Stimulated activated CD8-positive, alpha-beta memory T cell treated with anti-CD3 and anti-CD28 coated beads, Interleukin-2, amount 100 ng/mL, for 1 hour (primary cell): ENCODE measurements at regions not wholly inside any gene's neighbourhood (a gene's known extent, or its start where the extent isn't known, plus 50 kb on each side); places are given as distances from the start of the nearest gene placed in this dataset.
"Not testable (repeated sequence)": the region's sequence is repeated elsewhere in the genome, so short reads cannot be mapped to it uniquely, and the experiment has no call there.

ENCODE experiments used
- DNase-seq, 2 donors: peaks; one replicate each; pipeline ENCODE4 v3.0.0-alpha.2; 2020; ENCODE audit warnings: low read depth in 2 of 2

DNA sequence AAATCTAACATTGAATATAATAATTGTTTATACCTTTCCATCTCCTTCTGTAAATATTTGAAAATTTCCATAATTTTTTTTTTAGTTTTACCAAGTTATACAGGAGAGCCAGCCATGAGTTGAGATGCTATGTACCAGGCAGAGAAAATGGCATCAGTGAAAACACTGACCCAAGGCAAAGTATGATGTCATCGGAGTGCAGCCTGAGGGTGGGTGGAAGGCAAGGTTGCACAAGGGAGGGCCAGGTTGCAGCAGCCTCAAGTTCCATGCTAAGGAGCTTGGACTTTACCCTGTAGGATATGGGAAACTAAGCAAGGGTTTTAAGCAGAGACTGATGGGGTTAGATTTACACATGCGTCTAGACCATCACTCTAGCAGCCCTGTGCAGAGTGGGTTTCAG lies 441.1 kb downstream of the BCAT1 start:
- DNase-seq = no peak

DNA sequence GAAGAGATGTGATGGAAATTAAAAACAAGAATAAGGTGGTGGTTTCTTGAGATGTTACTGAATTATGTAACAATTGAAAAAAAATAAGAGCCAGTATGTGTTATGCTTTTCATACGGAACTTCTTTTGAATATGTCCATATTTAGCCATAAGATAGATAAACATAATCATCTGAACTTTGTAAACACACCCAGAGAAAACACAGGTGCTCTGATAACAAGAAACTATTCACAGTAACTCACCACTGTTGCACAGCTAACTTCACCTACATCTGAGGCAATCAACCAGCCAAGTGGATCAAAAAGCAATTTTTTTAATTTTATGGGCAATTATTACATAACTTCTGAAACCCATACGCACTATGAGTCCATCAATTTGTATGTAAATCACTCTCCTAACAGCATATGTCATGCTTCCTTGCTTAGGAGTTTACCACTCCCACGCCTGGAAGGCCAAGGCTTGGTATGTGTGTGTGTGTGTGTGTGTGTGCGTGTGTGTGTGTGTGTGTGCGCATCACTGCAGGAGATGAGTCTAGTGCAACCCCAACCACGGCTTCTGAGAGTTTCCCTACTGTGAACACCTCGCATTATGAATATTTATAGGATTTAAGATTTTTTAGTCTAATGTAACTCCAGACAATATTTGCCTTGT lies 443.4 kb downstream of the BCAT1 start:
- no peak for DNase-seq

DNA sequence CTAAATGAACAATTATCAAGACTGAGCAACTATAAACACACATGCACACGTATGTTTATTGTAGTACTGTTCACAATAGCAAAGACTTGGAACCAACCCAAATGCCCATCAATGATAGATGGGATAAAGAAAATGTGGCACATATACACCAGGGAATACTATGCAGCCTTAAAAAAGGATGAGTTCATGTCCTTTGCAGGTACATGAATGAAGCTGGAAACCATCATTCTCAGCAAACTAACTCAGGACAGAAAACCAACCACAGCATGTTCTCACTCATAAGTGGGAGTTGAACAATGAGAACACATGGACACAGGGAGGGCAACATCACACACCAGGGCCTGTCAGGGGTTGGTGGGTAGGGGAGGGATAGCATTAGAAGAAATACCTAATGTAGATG lies 445.4 kb downstream of the BCAT1 start:
- not testable (repeated sequence) for DNase-seq

DNA sequence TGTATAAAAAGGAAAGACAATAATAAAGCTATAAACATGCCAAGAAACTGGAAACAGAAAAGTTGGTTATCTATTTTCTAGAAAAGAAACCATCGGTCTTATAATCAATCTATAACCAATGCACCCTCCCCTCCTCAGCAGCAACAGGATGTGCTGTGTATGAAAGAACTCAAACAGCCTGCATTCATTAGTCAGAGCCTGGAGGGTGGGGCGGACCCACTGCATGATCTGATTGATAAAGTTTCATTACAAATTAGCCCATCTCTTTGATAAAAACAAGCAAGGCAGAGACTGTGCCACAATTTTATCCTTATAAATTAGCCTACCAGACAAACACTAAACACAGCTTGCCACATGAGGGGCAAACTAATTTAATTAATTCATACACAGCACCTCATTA lies 448.1 kb downstream of the BCAT1 start:
- no peak for DNase-seq

DNA sequence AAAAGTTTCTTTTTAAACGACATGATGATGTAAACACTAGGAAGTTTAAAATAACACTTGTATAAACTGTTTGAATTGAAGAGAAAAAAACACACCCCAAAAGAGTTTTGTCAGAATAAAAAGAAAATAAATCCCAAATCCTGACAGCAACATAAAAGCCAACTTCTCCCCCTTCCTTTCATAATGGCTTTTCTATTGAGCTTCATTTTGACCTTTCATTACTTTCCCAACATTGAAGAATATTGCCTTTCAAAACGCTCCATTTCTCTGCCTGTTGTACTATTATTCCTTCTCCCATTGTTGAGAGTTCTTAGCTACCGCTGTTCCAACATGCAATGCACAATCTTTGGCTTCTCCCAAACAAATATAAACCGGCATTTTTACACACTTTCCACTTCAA lies 448.5 kb downstream of the BCAT1 start:
- DNase-seq = no peak

DNA sequence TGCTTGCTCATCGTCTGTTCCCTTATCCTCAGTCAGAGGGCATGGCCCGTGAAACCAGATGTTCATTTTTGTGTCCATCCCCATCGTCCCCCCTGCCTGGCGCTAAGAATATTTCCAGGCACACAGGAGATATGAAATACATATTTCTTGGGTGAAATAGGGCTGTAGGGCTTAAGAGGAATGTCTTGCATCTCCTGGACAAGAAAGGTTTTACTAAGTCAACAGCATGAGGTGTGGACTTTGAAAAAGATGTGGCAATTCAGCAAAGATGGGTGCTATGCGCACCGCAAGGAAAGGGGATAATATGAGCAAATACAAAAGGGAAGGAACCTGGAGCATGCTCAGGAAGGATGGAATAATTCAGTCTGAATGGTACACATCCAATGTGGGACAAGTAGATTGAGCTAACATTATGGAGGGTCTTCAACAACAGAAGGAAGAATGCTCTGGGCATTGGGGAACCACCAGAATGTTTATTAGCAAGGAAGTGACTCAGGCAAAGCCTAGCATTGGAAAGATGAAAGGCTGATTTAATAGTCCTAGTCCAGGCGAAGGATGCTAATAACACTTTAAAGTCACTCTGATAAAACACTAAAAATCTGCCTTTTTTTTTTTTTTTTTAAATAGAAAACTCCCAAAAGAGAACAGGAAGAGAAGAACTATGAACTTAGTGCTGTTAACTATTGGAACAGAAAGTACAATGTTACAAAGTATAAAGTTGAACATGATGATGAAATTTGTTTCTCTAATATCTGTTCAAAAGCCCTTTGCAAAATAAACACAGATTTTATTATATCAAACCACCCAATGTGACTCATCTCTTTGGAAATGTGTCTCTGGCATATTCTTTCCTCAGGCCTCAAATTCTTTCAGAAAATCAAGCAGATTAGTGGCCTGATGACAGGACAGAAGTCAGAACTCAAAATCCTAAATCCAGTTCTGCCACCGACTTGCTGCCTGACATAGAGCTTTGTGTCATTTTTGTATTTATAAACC lies 449.5 kb downstream of the BCAT1 start:
- no peak for DNase-seq

DNA sequence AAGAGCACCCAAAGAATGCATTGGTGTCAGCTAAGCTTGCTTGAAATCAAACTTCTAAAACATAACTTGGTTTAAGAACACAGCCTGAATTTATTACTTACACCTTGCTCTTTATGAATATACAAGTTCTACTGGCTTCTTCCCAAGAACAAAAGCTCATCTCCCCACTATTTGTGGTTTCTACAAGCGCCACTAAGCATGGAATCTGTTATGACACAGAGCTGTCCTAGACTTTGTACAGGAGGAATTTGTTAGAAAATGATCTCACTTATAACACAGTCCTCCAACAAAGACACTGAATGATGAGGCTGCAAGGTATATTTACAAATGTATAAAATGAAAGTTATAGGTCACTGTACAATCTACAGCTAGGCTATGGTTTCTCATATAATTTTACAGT lies 452.1 kb downstream of the BCAT1 start:
- no peak for DNase-seq

- no peak for DNase-seq
Measured at GRCh38 chr12:24494401-24494800, 454.5 kb downstream of the BCAT1 start.

- DNase-seq = no peak
Measured at GRCh38 chr12:24491968-24492367, 456.9 kb downstream of the BCAT1 start.

GRCh38 chr12:24489939-24490338 lies 459.0 kb downstream of the BCAT1 start:
- DNase-seq = no peak

- DNase-seq = no peak
Measured at GRCh38 chr12:24488906-24489619, 459.8 kb downstream of the BCAT1 start.

DNA sequence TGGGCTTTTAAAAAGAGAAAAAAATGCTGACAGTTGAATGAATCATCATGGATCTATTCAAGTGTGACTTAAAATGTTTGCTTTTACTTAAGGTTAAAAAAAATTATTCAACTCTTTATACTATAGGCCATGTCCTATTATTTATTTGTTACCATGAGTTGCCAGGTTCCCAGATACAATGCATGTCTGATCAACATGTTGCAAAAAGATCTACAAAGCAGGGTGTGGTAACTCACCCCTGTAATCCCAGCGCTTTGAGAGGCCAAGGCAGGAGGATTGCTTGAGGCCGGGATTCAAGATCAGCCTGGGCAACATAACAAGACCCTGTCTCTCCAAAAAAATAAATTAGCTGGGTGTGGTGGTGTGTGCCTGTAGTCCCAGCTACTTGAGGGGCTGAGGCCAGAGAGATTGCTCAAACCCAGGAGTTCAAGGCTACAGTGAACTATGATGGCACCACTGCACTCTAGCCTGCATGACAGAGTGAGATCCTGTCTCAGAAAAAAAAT lies 460.8 kb downstream of the BCAT1 start:
- no peak for DNase-seq

DNA sequence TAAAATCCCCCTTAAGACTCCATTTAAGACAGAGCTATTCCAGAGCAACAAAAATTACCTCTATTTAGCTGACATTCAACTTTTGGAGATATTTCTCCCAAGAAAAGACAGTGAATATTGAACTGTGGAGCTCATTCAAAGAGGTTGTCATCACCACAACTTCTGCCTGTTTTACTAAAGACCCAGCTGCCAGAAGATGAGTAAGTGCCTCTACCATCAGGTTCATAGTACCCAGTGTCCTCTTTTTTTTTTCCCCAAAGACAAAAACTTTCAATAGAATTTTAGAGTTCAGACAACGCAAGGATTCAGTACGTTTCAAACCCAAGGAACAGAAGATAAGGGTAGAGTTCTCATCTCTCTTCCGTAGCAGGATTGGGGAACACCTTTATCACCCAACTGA lies 461.3 kb downstream of the BCAT1 start:
- no peak for DNase-seq

DNA sequence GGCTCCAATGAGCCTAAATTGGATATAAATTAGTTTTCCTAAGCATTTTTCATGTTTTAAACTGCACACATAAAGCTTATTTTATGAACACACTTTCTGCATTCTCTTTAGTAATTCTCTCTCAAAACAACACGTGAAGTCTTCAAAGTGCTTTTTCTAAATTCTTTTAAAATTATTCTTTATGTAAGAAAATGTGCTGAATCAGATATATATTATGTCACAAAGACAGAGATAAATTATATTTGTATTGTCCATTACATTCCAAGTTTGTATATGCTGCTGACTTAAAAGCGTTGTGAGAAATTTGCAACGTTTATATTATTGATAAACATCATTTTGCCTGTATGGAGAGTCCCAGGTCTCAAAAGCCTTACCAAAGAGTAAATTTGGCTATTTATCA lies 465.2 kb downstream of the BCAT1 start:
- DNase-seq = no peak

DNA sequence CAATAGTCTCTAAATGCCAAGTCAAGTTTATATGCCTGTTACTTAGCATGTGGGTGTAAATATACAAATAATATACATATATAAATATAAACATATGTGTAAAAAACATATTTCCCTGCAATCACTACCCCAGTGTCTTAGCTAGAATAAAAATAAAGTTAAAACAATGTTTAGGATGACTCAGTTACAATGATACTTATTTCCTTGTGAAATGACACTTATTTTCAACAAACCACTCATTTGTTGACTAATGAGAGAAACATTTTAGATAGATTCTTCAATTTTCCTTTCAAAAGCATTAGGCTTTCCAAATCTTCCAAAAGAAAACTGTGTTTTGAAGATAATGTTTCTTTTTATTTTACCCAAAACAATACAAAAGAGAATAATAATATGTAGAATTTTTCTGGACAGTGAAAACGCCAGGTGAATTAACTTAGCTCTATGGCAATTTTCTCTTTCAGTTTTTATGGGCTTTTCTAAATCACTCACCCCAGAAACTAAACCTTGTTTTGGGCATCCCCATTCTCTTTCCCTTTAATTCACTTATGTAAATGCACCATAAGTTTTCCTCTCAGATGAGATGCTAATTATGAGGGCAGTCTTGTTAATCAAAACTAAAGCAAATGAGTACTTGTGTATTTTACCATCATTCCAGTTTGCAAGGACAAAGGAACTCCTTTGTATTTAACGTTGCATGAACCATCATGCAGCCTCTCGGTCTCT lies 465.9 kb downstream of the BCAT1 start:
- DNase-seq = no peak

DNA sequence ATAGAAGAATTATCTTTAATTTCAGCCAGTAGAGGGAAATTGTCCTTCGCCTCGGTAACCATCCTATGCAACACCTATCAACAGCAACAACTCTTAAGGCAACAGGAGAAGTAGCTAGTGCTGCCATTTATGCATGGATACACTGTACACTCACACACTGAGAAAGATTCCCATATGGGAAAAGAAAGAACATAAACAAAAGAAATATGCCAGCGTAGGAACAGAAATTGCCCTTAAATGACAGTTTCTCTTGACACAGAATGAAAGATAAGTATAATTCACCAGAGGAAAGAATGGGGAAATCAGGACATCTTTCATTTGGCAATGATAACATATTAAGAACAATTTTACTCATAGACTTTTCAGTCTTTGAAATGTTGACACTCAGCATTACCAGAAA lies 466.9 kb downstream of the BCAT1 start:
- no peak for DNase-seq

DNA sequence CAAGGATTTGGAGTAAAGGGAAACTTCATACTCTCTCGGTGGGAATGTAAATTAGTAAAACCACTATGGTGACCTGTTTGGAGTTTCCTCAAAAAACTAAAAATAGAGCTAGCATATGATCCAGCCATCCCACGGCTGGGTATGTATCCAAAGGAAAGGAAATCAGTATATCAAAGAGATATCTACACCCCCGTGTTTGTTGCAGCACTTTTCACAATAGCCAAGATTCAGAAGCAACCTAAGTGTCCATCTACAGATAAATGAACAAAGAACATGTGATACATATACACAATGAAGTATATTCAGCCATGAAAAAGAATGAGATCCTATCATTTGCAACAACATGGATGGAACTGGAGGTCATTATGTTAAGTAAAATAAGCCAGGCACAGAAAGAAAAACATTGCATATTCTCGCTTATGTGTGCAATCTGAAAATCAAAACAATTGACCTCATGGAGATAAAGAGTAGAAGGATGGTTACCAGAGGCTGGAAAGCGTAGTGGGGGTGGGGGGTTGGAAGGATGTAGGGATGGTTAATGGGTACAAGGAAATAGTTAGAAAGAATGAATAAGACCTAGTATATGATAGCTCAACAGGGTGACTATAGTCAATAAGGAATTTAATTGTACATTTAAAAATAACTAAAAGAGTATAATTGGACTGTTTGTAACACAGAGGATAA lies 468.0 kb downstream of the BCAT1 start:
- no peak for DNase-seq

DNA sequence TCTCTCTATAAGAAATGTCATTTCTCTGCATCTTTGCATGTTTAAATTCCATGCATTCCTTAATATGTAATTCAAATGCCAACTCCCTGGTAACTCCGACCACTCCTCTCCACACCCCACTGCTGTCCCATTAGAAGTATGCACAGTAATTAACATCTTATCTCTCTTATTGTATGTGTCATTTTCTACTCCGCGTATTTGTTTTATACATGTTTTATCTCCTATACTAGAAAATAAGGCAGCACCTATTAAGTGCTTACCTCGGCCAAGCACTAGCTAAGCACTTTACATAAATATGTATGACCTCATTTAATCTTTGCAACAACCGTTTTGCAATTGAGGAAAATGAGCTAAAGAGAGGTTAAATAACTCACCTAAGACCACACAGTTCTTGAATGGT lies 469.8 kb downstream of the BCAT1 start:
- no peak for DNase-seq

GRCh38 chr12:24478254-24478653 lies 470.6 kb downstream of the BCAT1 start:
- no peak for DNase-seq

- no peak for DNase-seq
Measured at GRCh38 chr12:24476310-24476709, 472.6 kb downstream of the BCAT1 start.

DNA sequence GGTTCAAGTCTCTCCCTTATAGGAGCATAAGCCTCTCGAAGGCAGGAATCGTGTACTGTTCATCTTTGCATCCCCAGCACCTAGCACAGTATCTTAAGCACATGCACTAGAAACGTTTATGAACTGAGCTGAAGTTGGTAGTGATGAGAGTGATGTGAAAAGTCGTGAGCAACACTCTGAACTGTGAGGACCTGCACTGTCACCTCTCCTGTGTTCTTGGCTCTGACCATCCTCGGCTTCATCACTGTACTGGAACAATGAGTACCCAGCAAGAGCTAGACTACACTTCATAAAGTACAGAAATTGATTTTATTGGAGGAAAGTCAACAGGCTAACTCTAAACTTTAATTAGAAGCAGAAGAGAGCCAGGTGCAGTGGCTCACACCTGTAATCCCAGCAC lies 473.6 kb downstream of the BCAT1 start:
- no peak for DNase-seq
